ENCODE measurements at regions not wholly inside any gene's neighbourhood (a gene's known extent, or its start where the extent isn't known, plus 50 kb on each side); places are given as distances from the start of the nearest gene placed in this dataset.

DNA sequence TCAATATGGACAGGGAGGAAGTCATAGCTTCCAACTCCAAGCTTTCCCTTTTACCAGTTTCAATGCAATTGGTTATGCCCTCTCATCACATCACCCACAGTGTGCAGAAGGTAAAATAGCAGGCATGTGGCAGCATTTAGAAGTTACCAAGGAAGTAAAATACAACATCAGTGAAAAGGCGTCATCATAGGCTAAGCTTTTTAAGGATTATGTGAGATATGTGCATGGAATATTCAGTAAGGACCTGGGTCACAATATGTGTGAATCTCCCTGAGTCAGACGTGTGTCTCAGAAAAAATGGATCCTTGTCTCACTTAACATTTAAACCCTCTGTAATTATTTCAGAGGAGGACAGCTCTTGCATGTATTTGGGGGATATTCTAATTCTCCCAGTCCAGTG is 522.8 kb upstream of the POM121L12 start:
- TF ChIP-seq, protein P1, sequence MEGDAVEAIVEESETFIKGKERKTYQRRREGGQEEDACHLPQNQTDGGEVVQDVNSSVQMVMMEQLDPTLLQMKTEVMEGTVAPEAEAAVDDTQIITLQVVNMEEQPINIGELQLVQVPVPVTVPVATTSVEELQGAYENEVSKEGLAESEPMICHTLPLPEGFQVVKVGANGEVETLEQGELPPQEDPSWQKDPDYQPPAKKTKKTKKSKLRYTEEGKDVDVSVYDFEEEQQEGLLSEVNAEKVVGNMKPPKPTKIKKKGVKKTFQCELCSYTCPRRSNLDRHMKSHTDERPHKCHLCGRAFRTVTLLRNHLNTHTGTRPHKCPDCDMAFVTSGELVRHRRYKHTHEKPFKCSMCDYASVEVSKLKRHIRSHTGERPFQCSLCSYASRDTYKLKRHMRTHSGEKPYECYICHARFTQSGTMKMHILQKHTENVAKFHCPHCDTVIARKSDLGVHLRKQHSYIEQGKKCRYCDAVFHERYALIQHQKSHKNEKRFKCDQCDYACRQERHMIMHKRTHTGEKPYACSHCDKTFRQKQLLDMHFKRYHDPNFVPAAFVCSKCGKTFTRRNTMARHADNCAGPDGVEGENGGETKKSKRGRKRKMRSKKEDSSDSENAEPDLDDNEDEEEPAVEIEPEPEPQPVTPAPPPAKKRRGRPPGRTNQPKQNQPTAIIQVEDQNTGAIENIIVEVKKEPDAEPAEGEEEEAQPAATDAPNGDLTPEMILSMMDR (IDR thresholded peaks at IDR 0.05) = no peak
- TF ChIP-seq POLR2AphosphoS5 (IDR thresholded peaks at IDR 0.05) = no peak
- TF ChIP-seq EP300 (IDR thresholded peaks at IDR 0.05) = no peak
